GM21737 (cell line): ENCODE measurements at regions not wholly inside any gene's neighbourhood (a gene's known extent, or its start where the extent isn't known, plus 50 kb on each side); places are given as distances from the start of the nearest gene placed in this dataset.
"Not testable (repeated sequence)": the region's sequence is repeated elsewhere in the genome, so short reads cannot be mapped to it uniquely, and the experiment has no call there.

ENCODE experiments used
- ATAC-seq: cut with Tn5 transposase; IDR thresholded peaks from one replicate; pipeline ENCODE4 v1.9.1; 2021; ENCODE audit warnings: mild to moderate bottlenecking, moderate library complexity; ENCODE audit not compliant: unreplicated experiment

DNA sequence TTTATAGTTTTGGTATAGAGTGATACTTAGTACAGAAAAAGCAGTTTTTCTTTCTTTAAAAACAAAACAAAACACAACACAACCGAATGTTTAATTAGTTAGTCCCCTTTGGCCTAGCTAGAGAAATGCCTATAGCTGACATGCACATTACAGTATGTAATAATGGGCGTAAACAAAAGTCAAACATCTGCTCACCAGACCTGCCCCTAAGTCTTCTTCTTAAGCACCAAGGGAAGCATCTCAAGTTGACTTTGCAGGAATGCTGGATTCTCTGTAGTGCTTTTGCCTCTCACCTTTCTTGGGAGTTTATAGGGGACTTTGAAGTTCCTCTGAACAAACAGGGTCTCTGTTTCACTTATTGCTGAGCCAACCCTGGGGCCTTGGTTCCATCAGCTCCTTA, 143.7 kb downstream of the TM2D1 start:
- no peak for ATAC-seq

DNA sequence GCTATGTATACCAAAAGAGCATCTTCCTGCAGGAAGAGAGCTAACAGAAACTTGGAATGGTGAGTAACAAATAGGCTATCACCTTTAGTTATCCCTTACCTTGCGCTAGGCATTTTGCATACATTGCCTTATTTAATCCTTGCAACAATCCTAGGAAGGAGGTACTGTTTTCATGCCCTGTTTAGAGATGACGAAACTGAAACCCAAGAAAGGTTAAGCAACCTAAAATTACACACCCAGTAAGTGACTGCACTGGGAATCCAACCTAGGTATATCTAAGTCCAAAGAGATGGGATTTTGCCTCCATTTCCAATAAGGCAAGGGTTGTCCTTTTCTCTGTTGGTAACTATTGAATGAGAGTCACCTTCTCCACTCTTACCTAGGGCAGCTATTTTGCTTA, 144.5 kb downstream of the TM2D1 start:
- ATAC-seq: no peak

DNA sequence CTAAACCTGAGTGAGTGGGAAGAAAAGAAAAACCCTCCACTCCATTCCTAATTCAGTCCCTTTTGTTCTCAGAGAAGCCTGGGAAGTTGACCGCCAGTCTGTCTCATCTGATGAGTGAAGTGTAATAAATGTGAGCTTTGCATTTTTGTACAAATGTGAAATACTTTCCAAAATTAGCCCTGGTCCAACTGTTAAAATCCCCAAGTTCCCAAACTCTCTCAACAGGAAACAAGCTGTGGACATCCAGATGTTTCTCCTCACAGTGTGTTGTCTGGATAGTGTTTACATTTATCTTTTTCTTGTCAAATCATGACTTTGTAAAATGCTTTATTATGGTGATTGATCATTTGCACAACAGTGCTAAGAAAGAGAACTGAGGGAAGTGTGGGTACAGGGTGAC, 145.1 kb downstream of the TM2D1 start:
- ATAC-seq: no peak

DNA sequence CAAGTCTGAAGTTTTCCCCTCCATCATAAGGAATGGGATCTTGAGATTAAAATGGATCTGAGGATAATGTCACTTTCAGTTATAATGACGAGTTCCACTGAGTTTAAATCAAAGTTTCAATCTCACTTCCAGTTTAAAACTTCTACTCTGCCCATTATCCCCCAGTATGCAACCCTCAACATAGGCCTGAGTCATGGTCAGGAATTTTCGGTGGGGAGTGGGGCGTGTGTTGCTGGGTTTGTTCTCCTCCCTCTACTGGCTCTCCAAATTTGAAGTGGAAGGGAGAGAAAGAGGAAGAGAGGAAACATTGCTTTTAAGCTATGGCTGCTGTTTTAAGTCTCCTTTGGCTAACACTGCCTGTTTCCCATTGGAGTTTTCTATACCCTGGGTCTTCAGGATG, 152.9 kb downstream of the TM2D1 start:
- no peak for ATAC-seq

DNA sequence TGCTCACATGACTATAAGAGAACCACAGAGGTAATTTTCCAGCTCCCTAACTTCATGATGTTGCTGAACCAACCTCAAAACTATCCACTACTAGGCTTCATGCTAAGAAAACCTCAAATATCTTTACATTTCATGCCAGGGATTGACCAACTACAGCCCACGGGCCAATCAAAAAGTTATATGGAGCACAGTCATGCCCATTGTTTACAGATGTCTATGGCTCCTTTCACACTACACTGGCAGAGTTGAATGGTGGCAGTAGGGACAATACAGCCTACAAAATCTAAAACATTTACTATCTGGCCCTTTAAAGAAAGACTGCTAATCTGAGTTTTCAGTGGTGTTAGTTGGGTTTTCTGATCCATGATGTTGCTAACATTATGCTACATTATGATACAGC, 154.8 kb downstream of the TM2D1 start:
- no peak for ATAC-seq

DNA sequence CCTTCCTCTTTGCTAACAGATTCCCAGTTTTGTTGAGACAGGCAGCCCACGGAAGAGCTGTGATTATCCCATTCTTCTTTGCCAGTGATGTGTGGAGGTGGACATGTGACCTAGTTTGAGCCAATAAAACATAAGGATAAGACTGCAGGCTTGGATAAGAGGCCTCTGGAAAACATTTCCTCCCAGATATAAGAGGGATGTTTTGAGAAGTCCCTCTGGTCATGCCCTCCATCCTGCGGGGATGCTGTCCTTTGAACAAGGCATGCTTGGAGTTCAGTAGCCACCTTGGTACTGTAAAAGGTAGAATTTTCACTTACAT, 155.7 kb downstream of the TM2D1 start:
- no peak for ATAC-seq

DNA sequence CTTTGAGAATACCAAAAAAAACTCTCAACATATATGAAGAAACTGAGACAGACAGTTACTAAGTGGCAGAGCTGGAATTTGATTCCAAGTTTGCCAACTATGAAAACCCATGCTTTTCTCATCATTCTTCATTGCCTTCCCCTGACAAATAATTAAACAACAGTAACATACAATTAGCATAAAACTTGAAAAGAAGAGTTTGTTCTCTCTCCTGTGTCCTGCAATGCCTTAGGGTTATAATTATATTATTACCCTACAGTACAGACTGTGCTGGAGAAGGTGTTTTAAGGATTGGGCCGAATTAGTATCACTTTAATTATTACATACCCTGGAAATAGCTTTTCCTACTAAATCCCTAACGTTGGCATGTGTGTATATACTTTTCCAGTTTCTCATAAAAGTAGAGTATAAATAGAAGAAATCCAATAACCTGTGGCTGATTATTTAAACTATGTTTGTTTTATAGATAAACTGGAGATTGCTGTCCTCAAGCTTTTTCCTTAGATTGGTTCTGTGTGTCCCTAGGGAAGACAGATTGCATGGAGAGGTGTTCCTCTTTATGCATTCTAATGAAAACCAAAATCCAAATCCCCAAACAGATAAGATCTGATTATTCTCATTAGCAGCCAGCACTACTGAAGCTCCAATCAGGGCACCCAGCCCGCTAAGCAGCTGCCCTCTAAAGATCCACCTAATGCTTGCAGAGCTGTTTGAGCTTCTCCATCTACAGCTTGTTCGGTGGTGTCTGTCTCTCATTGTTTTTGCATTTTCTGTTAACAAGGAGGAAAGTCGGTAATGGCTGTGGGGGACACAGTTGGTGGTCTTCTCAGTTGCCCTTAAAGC, 156.3 kb downstream of the TM2D1 start:
- no peak for ATAC-seq

DNA sequence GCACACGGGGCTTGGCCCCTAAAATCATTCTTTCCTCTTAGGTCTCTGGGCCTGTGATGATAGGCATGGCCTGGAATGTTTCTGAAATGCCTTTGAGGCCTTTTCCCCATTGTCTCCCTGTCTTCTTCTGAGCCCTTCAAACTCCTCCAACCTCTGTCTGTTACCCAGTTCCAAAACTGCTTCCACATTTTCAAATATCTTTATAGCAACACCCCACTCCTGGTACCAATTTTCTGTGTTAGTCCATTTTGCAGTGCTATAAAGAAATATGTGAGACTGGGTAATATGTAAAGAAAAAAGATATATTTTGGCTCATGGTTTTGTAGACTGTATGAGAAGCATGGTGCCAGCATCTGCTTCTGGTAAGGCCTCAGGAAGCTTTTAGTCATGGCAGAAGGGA, 158.8 kb downstream of the TM2D1 start:
- ATAC-seq: no peak

DNA sequence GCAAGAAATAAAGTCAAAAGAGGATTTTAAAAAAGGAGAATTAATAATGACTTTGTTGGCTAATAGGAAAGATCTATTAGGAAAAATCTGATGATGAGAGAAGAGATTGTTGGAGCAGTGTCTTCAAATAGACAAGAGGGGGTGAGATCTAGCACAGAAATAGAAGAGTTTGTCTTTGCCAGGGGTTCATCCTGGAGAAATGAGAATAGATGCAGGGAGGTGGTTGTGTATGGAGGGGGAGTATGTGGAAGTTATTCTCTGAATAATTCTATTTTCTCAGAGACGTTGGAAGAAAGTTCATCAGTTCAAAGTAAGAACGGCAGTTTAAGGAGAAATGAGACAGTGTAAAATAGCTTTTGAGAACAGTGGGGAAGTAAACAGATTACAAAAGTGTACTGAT, 161.3 kb downstream of the TM2D1 start:
- ATAC-seq: no peak

DNA sequence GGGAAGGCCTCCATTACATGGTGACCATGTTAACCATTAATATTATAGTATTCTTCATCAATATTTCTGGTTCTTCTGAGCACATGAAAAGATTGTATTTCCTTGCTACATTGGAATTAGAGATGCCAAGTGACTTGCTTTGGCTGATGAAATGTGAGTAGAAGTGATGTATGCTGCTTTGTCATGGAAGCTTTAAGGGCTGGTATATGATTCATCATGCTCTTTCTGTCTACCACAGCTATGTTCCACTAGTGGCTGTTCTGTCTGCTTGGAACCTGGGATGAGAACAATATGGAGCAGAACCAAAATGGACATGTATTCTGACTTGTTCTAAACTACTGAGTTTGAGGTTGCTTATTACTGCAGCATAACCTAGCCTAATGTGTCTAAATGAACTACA, 163.3 kb downstream of the TM2D1 start:
- no peak for ATAC-seq

DNA sequence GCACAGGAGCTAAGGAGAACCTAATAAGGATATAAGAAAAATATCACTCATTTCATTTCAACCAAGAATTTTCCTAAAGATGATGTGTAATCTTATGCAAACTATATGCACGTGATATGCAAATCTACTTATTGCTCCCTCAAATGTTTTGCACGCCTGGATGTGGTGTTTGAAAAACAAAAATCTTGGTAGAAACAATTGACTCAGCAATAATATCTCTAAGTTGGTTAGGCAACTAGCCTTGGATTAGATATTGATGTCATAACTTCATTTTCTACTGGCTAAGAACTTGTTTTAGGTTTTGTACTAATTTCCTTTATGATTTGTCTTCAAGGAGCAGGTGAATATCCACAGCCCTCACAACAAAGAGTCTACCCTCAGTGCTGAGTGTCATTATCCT, 164.6 kb downstream of the TM2D1 start:
- no peak for ATAC-seq

DNA sequence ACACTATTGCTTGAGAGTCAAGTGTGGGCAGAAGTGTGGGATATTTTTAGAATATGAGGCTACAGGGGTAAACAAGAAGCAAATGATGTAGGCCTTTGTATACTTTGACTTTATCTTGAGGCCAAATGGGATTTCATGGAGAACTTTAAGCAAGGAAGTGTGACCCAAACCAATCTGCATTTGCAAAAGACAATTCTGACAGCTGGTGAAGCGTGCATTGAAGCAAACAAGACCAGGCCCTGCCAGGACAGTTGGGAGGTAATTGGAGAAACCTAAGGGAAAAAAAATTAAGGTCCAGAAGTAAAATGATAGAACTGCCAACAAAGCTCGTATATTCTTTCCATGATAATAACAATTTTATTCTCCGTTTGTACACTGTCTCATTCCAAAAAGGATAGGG, 168.3 kb downstream of the TM2D1 start:
- ATAC-seq: no peak

DNA sequence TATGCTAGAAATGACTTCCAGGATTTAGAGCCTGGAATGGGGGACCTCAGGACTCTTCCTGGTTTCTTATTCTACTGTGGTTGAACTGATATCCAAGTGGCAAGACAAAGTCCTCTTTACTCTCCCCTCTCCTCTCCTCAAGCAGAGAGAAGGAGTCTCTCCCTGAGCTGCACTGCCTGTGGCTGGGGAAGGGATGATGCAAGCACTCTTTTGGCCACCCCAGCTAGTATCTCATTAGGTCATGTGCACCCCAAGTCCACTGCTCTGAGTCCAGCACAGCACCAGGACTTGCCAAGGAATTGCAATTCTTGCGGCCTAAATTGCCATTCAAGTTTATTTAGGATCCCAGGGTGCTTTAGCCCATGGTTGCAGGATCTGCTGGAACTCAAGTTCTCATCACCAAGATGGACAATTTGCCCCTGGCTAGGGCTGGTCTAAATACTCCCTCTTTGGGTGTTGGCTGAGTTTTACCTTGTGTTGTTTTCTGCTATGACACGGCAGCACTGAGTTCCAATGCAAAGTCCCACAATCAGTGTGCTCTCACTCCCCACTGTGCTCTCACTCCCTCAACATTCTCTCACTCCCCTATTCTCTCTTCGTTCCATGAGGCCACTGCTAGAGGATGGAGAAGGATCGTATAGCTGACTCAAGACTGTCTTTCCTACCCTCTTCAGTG, 172.2 kb downstream of the TM2D1 start:
- no peak for ATAC-seq

DNA sequence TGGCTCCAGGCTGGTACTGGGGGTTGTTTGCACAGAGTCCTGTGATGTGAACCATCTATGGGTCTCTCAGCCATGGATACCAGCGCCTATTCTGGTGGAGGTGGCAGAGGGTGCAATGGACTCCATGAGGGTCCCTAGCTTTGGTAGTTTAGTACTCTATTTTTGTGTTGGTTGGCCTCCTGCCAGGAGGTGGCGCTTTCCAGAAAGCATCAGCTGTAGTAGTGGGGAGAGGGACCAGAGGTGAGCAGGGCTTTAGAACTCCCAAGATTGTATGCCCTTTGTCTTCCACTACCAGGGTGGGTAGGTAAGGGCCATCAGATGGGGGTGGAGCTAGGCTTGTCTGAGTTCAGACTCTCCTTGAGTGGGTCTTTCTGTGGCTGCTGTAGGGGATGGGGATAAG, 177.6 kb downstream of the TM2D1 start:
- not testable (repeated sequence) for ATAC-seq

DNA sequence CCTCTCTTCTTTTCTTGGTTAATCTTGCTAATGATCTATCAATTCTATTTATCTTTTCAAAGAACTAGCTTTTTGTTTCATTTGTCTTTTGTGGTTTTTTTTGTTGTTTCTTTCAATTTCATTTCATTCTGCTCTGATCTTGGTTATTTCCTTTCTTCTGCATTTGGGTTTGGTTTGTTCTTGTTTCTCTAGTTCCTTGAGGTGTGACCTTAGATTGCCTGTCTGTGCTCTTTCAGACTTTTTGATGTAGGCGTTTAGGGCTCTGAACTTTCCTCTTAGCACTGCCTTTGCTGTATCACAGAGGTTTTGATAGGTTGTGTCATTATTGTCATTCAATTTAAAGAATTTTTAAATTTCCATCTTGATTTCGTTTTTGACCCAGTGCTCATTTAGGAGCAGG, 180.1 kb downstream of the TM2D1 start:
- ATAC-seq: not testable (repeated sequence)

DNA sequence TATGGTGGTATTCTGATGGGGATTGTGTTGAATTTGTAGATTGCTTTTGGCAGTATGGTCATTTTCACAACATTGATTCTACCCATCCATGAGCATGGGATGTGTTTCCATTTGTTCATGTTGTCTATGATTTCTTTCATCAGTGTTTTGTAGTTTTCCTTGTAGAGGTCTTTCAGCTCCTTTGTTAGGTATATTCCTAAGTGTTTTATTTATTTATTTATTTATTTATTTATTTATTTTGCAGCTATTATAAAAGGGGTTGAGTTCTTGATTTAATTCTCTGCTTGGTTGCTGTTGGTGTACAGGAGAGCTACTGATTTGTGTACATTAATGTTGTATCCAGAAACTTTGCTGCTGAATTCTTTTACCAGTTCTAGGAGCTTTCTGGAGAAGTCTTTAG, 181.4 kb downstream of the TM2D1 start:
- ATAC-seq: not testable (repeated sequence)

DNA sequence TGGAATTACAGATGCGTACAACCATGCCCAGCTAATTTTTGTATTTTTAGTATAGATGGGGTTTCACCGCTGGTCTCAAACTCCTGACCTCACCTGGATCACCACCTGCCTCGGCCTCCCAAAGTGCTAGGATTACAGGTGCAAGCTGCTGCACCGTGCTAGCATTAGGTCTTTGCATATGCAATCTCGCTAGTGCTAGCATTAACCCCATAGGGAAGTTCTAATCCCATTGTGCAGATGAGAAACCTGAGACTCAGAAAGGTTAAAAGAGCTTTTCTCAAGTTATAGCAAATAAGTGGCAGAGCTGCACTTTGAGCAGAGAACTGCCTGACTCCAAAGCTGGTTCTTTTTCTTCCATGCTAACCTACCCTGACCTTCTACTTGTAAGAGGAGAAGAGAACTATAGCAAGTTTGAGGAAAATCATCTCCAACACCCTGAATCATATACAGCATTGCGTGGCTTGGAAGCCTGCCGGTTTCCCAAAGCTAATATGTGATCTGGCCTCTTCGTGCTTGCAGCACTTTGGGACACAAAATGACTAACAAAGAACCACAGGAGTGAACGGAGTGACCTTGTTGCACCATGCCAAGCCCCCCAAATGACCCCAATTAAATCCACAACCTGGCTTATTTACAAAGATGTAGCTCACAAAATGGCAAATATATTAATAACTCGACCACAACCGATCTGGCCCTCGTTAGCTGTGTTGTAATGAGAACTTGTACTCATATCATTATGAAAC, 185.1 kb downstream of the TM2D1 start:
- no peak for ATAC-seq

DNA sequence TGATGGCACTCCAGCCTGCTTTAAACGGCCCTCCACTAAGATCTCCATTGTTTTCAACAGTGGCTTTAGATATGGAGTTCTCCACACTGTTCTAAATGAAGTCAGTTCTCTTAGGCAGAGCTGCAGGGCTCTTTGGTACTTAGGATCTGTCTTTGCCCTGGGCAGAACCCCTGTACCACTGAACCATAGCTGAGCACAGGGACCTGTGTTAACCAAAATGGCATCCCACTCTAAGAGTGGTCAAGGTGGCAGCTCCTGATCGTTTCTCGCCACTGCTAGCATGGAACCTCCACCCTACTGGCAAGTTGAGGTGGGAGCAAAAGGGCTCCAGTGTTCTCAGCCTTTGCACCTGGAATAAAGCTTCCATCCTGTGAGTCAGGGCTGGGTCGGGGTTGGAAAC, 186.7 kb downstream of the TM2D1 start:
- ATAC-seq: no peak

DNA sequence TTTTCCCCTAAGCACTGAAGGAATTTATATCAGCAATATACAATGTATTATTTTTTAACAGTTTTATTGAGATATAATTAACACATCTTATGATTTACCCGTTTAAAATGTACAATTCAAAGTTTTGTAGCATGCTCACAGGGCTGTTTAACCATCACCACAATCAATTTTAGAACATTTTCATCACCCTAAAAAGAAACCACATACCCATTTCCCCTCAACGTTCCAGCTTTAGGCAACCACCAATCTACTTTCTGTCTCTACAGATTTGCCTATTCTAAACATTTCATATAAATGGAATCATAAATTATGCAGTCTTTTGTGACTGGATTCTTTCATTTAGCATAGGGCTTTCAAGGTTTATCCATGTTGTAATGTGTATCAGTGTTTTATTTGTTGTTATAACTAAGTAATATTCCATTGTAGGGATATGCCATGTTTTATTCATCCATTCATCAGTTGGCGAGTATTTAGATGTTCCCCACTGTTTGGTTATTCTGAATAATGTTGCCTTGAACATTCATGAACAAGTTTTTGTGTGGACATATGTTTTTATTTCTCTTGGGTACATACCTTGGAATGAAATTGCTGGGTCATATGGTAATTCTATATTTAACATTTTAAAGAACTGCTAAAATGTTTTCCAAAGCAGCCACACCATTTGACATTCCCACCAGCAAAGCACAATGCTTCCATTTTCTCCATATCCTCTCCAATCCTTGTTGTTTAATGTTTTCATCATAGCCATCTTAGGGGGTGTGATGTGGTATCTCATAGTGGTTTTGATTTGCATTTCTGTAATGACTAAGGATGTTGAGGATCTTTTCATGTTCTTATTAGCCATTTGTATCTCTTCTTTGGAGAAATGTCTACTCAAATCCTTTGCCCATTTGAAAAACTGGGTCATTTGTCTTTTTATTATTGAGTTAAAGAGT, 188.5 kb downstream of the TM2D1 start:
- ATAC-seq: no peak

DNA sequence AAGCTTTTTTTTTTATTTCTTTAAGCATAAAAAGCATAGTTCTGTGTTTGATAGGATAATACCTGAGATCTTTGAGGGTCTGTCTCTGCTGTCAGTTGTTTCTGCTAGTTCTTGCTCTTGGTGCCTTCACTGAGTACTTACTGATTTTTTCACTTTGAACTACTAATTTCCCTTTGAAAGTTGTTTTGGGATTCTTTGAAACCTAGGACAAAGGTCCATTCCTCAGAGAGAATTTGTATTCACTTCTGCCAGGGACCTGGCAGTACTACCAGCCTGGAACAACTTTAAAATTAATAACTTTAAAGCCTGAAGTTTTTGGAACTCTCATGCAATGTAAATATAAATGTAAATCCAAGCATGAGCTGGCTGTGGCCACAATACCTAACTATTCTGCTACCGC, 190.1 kb downstream of the TM2D1 start:
- ATAC-seq: no peak

DNA sequence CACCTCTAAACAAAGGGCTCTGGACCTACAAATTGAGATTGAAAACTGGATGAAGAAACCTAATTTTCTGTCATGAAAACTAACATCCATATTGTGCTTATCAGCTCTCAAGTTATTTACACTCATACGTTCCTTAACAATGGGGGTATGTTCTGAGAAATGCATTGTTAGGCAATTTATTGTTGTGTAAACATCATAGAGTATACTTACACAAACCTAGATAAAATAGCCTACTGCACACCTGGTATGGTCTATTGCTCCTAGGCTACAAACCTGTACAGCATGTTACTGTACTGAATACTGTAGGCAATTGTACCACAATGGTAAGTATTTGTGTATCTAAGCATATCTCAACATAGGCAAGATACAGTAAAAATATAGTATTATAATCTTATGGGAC, 191.4 kb downstream of the TM2D1 start:
- ATAC-seq: no peak
